Osteoblast (primary cell): ENCODE measurements at regions not wholly inside any gene's neighbourhood (a gene's known extent, or its start where the extent isn't known, plus 50 kb on each side); places are given as distances from the start of the nearest gene placed in this dataset.
A peak's percentile ranks its signal among the peaks of the same experiment; 100 is the strongest.

Experiments used
- DNase-seq: peaks from one replicate; pipeline ENCODE4 v3.0.0; 2011; ENCODE audit warnings: low spot score, mixed read lengths; ENCODE audit not compliant: insufficient read length; ENCODE audit errors: missing footprints
- H2AFZ ChIP-seq: 2 replicates; pipeline ENCODE4 v1.6.0; 2011; ENCODE audit warnings: mild to moderate bottlenecking, low read length
- H3K27ac ChIP-seq: 2 replicates; pipeline ENCODE4 v1.5.1; 2011; ENCODE audit warnings: mild to moderate bottlenecking, low read depth, low read length, moderate library complexity
- H3K27me3 ChIP-seq: 2 replicates; pipeline ENCODE4 v1.6.0; 2012; ENCODE audit warnings: mild to moderate bottlenecking, control low read depth, inconsistent platforms, low read length, moderate library complexity; ENCODE audit not compliant: insufficient read depth
- H3K36me3 ChIP-seq: 2 replicates; pipeline ENCODE4 v1.5.1; 2011; ENCODE audit warnings: mild to moderate bottlenecking, low read length, control low read depth, moderate library complexity; ENCODE audit not compliant: insufficient read depth
- H3K4me1 ChIP-seq: 2 replicates; pipeline ENCODE4 v1.5.1; 2011; ENCODE audit warnings: mild to moderate bottlenecking, low read length, control low read depth, moderate library complexity; ENCODE audit not compliant: insufficient read depth
- H3K4me2 ChIP-seq: 2 replicates; pipeline ENCODE4 v1.6.0; 2011; ENCODE audit warnings: mild to moderate bottlenecking, low read length; ENCODE audit not compliant: insufficient read depth
- H3K4me3 ChIP-seq: fragments of 200-600 bp; sonication (generic); 3 replicates; pipeline ENCODE4 v1.5.1; 2012; ENCODE audit warnings: mild to moderate bottlenecking, low read length, inconsistent platforms; ENCODE audit not compliant: insufficient read depth
- H3K79me2 ChIP-seq: 2 replicates; pipeline ENCODE4 v1.6.0; 2012; ENCODE audit warnings: mild to moderate bottlenecking, low read length, control low read depth, inconsistent platforms; ENCODE audit not compliant: insufficient read depth
- H3K9me3 ChIP-seq: 2 replicates; pipeline ENCODE4 v1.5.1; 2011; ENCODE audit warnings: low read depth, low read length, control low read depth
- H4K20me1 ChIP-seq: 2 replicates; pipeline ENCODE4 v1.6.0; 2012; ENCODE audit warnings: mild to moderate bottlenecking, low read length, control low read depth; ENCODE audit not compliant: insufficient read depth
- TF ChIP-seq, protein P1 (sequence below): IDR thresholded peaks from 2 replicates; pipeline ENCODE4 v1.5.1; 2011; ENCODE audit warnings: mild to moderate bottlenecking, low read depth, low read length, moderate library complexity; ENCODE audit errors: extremely low read depth

DNA sequence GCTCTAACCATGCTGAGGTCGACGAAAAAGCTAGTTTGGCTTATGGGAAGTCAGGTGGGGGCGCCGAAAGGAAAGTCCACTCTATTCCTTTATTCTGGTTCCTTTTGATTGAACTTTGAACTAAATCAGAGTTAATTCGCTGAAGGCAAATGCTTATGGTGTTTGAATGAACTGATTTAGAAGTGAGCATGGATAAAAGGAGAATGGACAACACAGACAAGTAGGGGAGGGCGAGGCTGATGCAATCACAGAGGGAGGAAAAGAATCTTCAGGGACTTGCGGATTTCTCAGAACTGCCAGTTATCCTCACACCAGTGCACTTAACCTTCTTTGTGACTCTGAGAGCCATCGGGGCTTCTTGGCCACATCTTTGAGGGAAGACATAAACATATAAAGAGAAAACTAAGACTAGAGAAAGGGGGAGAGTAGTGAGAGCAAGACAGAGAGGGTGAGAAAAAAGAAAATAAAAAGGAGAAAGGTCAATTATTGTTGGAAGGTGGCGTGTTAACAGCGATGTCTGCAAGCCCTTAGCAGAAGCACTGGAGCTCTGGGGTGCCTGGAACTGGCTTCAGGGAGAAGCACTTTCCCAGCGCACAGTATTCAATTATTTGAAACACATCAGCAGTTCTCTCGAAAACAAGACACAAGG lies 59.2 kb downstream of the PABIR2 start:
- Histone ChIP-seq H3K79me2 (no peaks in the 10 kb centered on the region), H3K4me3 (no peak overlapping the region), H3K27me3 (peaks cover 3% of the 10 kb centered on the region), H3K36me3 (no peaks in the 10 kb centered on the region), H3K4me1 (peaks cover 18% of the 10 kb centered on the region), H3K9me3 (no peaks in the 10 kb centered on the region), H3K4me2 (no peak overlapping the region), H3K27ac (no peak overlapping the region), H2AFZ (no peak overlapping the region), H4K20me1 (no peaks in the 10 kb centered on the region)
- DNase-seq: no peak
- TF ChIP-seq, protein P1, sequence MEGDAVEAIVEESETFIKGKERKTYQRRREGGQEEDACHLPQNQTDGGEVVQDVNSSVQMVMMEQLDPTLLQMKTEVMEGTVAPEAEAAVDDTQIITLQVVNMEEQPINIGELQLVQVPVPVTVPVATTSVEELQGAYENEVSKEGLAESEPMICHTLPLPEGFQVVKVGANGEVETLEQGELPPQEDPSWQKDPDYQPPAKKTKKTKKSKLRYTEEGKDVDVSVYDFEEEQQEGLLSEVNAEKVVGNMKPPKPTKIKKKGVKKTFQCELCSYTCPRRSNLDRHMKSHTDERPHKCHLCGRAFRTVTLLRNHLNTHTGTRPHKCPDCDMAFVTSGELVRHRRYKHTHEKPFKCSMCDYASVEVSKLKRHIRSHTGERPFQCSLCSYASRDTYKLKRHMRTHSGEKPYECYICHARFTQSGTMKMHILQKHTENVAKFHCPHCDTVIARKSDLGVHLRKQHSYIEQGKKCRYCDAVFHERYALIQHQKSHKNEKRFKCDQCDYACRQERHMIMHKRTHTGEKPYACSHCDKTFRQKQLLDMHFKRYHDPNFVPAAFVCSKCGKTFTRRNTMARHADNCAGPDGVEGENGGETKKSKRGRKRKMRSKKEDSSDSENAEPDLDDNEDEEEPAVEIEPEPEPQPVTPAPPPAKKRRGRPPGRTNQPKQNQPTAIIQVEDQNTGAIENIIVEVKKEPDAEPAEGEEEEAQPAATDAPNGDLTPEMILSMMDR: no peak

DNA sequence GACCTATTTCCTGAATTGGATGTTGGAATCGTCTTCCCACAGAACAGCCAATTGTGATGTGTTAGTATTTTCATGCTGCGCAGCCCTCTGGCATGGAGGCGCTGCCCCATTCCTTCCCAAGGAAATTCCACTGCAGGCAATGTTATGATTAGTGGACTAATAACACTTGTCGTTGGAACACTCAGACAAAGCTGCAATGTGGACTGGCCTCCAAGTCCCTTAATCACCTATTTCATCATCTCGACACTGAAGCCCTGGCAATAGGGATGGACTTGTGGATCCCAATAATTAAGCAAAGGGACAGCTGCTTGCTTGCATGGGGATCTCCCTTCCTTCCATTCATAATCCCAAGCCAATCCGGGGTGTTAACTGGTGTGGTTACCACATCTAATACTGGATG lies 59.9 kb downstream of the PABIR2 start:
- Histone ChIP-seq H2AFZ (no peak overlapping the region), H3K27ac (no peak overlapping the region), H3K4me1 (peaks cover 20% of the 10 kb centered on the region), H3K4me2 (no peak overlapping the region), H3K4me3 (no peak overlapping the region), H3K36me3 (no peaks in the 10 kb centered on the region), H3K9me3 (no peaks in the 10 kb centered on the region), H3K27me3 (peaks cover 3% of the 10 kb centered on the region), H3K79me2 (no peaks in the 10 kb centered on the region), H4K20me1 (no peaks in the 10 kb centered on the region)
- no peak for DNase-seq
- TF ChIP-seq, protein P1: no peak

DNA sequence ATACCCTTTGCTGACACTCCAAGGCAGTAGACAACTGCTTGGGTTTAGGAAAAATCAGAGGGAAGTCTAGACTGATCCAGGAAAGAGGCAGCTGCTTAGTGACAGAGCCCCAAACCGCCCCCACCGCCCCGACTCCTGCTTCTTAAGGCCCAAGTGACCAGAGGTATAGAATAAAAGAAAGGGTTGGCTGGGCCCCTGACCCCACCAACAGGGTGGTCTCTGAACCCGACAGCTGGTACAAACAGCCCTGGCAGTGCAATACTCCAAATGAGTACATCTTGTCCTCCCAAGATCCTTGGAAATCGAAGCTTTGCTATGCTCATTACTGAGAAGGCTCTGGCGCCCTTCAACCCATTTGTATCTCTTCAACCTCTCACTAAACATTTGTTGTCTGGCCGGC lies 60.6 kb downstream of the PABIR2 start:
- Histone ChIP-seq H3K4me2 (no peak overlapping the region), H3K4me3 (no peak overlapping the region)
- TF ChIP-seq, protein P1: no peak

GRCh38 chrX:134735015-134735414 lies 62.0 kb downstream of the PABIR2 start:
- H3K79me2 ChIP-seq: no peaks in the 10 kb centered on the region
- peaks cover 3% of the 10 kb centered on the region for H3K27me3 ChIP-seq
- H3K4me2 ChIP-seq: no peak overlapping the region
- no peak overlapping the region for H3K4me3 ChIP-seq
- no peaks in the 10 kb centered on the region for H4K20me1 ChIP-seq
- no peaks in the 10 kb centered on the region for H3K9me3 ChIP-seq
- H3K36me3 ChIP-seq: no peaks in the 10 kb centered on the region
- peaks cover 20% of the 10 kb centered on the region for H3K4me1 ChIP-seq
- no peak overlapping the region for H2AFZ ChIP-seq
- no peak for DNase-seq
- TF ChIP-seq, protein P1: no peak
- no peak overlapping the region for H3K27ac ChIP-seq

More for the DNA sequence above, 60.6 kb downstream of the PABIR2 start:
- H4K20me1 ChIP-seq: no peaks in the 10 kb centered on the region
- peaks cover 20% of the 10 kb centered on the region for H3K4me1 ChIP-seq
- H3K9me3 ChIP-seq: no peaks in the 10 kb centered on the region
- peak; percentile 25 for DNase-seq
- no peaks in the 10 kb centered on the region for H3K79me2 ChIP-seq
- H2AFZ ChIP-seq: no peak overlapping the region
- peaks cover 3% of the 10 kb centered on the region for H3K27me3 ChIP-seq
- no peak overlapping the region for H3K27ac ChIP-seq
- no peaks in the 10 kb centered on the region for H3K36me3 ChIP-seq
